GM23338 (cell line): ENCODE measurements at regions not wholly inside any gene's neighbourhood (a gene's known extent, or its start where the extent isn't known, plus 50 kb on each side); places are given as distances from the start of the nearest gene placed in this dataset.

Source experiments
- ATAC-seq: fragments of 200-7000 bp; cut with Tn5 transposase; 3 replicates; pipeline ENCODE4 v1.9.1; 2020
- DNase-seq: peaks from one replicate; pipeline ENCODE4 v3.0.0-alpha.2; 2015; ENCODE audit warnings: low spot score
- H2AFZ ChIP-seq: fragments of 200-600 bp; sonication (generic); 2 replicates; pipeline ENCODE4 v1.8.0; 2016; ENCODE audit warnings: antibody characterized with exemption, mild to moderate bottlenecking, moderate library complexity
- H3F3A ChIP-seq: fragments of 200-600 bp; sonication (generic); replicated peaks from 2 replicates; pipeline ENCODE4 v1.8.0; 2017; ENCODE audit warnings: antibody characterized with exemption, mixed run types, low read depth
- H3K27ac ChIP-seq: fragments of 200-600 bp; sonication (generic); 2 replicates; pipeline ENCODE4 v1.6.1; 2016; ENCODE audit warnings: low read depth
- H3K27me3 ChIP-seq: fragments of 200-600 bp; sonication (generic); 2 replicates; pipeline ENCODE4 v1.8.0; 2016; ENCODE audit warnings: mild to moderate bottlenecking, mixed run types, moderate library complexity; ENCODE audit not compliant: insufficient read depth
- H3K36me3 ChIP-seq: fragments of 200-600 bp; sonication (generic); 2 replicates; pipeline ENCODE4 v1.8.0; 2016; ENCODE audit warnings: mild to moderate bottlenecking; ENCODE audit not compliant: insufficient read depth
- H3K4me1 ChIP-seq: fragments of 200-600 bp; sonication (generic); 2 replicates; pipeline ENCODE4 v1.8.0; 2016; ENCODE audit warnings: mild to moderate bottlenecking, moderate library complexity; ENCODE audit not compliant: insufficient read depth
- H3K4me2 ChIP-seq: fragments of 200-600 bp; sonication (generic); 2 replicates; pipeline ENCODE4 v1.7.1; 2017; ENCODE audit warnings: mixed run types
- H3K4me3 ChIP-seq: fragments of 200-600 bp; sonication (generic); 2 replicates; pipeline ENCODE4 v1.6.1; 2016; ENCODE audit warnings: mixed run types
- H3K79me2 ChIP-seq: fragments of 200-600 bp; sonication (generic); replicated peaks from 2 replicates; pipeline ENCODE4 v1.8.0; 2017; ENCODE audit warnings: mild to moderate bottlenecking; ENCODE audit not compliant: insufficient read depth
- H3K9me2 ChIP-seq: fragments of 200-600 bp; sonication (generic); 2 replicates; pipeline ENCODE4 v1.8.0; 2017; ENCODE audit not compliant: insufficient read depth
- H4K20me1 ChIP-seq: fragments of 200-600 bp; sonication (generic); replicated peaks from 2 replicates; pipeline ENCODE4 v1.8.0; 2017; ENCODE audit warnings: mild to moderate bottlenecking; ENCODE audit not compliant: insufficient read depth
- H3K27ac Mint-ChIP-seq: 2 replicates; pipeline ENCODE4 v1.8.0; 2020; ENCODE audit warnings: inconsistent platforms, mild to moderate bottlenecking, moderate library complexity, mixed read lengths
- H3K27me3 Mint-ChIP-seq: 3 replicates; pipeline ENCODE4 v1.8.0; 2022; ENCODE audit warnings: low read depth, mild to moderate bottlenecking, moderate library complexity, mixed read lengths, inconsistent platforms; ENCODE audit not compliant: insufficient read depth, poor library complexity
- H3K36me3 Mint-ChIP-seq: 3 replicates; pipeline ENCODE4 v1.8.0; 2021; ENCODE audit warnings: low read depth, mild to moderate bottlenecking, inconsistent platforms, moderate library complexity, mixed read lengths
- H3K4me1 Mint-ChIP-seq: 3 replicates; pipeline ENCODE4 v1.8.0; 2020; ENCODE audit warnings: mild to moderate bottlenecking, inconsistent platforms, mixed read lengths
- H3K4me3 Mint-ChIP-seq: 3 replicates; pipeline ENCODE4 v1.8.0; 2021; ENCODE audit warnings: moderate library complexity, mild to moderate bottlenecking, inconsistent platforms, mixed read lengths
- H3K9me3 Mint-ChIP-seq: 3 replicates; pipeline ENCODE4 v1.8.0; 2020; ENCODE audit warnings: moderate library complexity, mild to moderate bottlenecking, inconsistent platforms, mixed read lengths
- CREB1 ChIP-seq: fragments of 250-450 bp; sonication (Bioruptor Pico); IDR thresholded peaks from 2 replicates; pipeline ENCODE4 v1.5.0; 2020; ENCODE audit warnings: low read depth, mild to moderate bottlenecking, moderate library complexity
- EZH2 ChIP-seq: fragments of 200-600 bp; sonication (generic); IDR thresholded peaks from one replicate; pipeline ENCODE4 v1.8.0; 2017; ENCODE audit warnings: antibody characterized with exemption, mild to moderate bottlenecking, low read depth; ENCODE audit not compliant: unreplicated experiment
- EZH2phosphoT487 ChIP-seq: fragments of 200-600 bp; sonication (generic); IDR thresholded peaks from one replicate; pipeline ENCODE4 v1.8.1; 2018; ENCODE audit warnings: antibody characterized with exemption; ENCODE audit not compliant: unreplicated experiment
- JUNB ChIP-seq: IDR thresholded peaks from one replicate; pipeline ENCODE4 v1.6.1; 2016; ENCODE audit warnings: antibody characterized with exemption; ENCODE audit not compliant: unreplicated experiment
- NANOG ChIP-seq: IDR thresholded peaks from 2 replicates; pipeline ENCODE4 v1.6.1; 2016; ENCODE audit warnings: antibody characterized with exemption, borderline replicate concordance
- POLR2AphosphoS5 ChIP-seq: IDR thresholded peaks from 2 replicates; pipeline ENCODE4 v1.6.1; 2016; ENCODE audit warnings: antibody characterized with exemption, low read depth
- STAT1 ChIP-seq: IDR thresholded peaks from one replicate; pipeline ENCODE4 v1.6.1; 2016; ENCODE audit warnings: antibody characterized with exemption; ENCODE audit not compliant: unreplicated experiment
- ZNF114 ChIP-seq: fragments of 250-450 bp; sonication (Bioruptor Pico); IDR thresholded peaks from 2 replicates; pipeline ENCODE4 v1.5.0; 2020; ENCODE audit warnings: mild to moderate bottlenecking, moderate library complexity
- ZNF331 ChIP-seq: fragments of 250-450 bp; sonication (Bioruptor Pico); IDR thresholded peaks from 2 replicates; pipeline ENCODE4 v1.5.0; 2020; ENCODE audit warnings: low read depth, mild to moderate bottlenecking, moderate library complexity
- TF ChIP-seq, protein P1 (sequence below): IDR thresholded peaks from one replicate; pipeline ENCODE4 v1.6.1; 2018; ENCODE audit warnings: antibody characterized with exemption; ENCODE audit not compliant: unreplicated experiment
- TF ChIP-seq, protein P2 (sequence below): fragments of 250-450 bp; sonication (Bioruptor Pico); IDR thresholded peaks from 2 replicates; pipeline ENCODE4 v1.5.0; 2020; ENCODE audit warnings: mild to moderate bottlenecking, moderate library complexity
- TF ChIP-seq, protein P3 (sequence below): IDR thresholded peaks from 2 replicates; pipeline ENCODE4 v1.6.1; 2016; ENCODE audit warnings: antibody characterized with exemption
- TF ChIP-seq, protein P4 (sequence below), 2 experiments: fragments of 200-600 bp in 1 of 2; sonication (generic) in 1 of 2; conservative IDR thresholded peaks; 2 replicates each; pipeline versions ENCODE4 v1.5.1 to v1.6.1; 2016 to 2017; ENCODE audit warnings: antibody characterized with exemption in 2 of 2, low read depth in 2 of 2, mild to moderate bottlenecking in 2 of 2, moderate library complexity in 1 of 2

DNA sequence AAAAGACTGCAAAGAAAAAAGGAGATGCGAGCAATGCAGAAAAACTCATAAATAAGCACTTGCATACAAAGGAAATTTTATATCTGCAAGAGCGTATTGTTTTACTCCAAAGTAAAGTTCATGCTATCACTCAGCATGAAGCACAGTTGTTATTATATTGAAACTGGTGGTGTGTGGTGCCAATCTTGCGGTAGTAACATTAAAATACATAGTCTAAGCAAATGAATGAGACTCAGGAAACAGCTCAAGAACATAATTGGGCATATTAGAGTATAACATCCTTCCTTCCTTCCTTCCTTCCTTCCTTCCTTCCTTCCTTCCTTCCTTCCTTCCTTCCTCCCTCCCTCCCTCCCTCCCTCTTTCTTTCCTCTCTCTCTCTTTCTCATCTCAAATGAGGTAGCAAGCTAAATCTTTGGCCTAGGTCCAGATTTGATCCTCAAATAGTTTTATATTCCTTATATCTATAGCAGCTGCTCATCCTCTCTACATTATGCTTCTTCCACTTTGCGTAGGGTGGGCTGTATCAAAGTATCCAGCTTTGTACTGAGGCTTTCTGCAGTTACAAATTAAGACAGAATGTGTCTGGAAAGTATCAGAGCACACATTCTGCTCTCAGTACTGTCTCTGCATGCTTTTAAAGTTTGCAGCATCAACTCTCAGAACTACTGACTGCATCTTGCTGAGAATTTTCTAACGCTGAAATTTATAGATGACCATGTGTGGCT is 718.3 kb downstream of the RERGL start:
- Mint-ChIP-seq H3K36me3 (no peaks in the 10 kb centered on the region), H3K4me3 (no peak overlapping the region), H3K27me3 (no peaks in the 10 kb centered on the region), H3K27ac (no peak overlapping the region), H3K9me3 (no peaks in the 10 kb centered on the region), H3K4me1 (no peaks in the 10 kb centered on the region)
- Histone ChIP-seq H3K36me3 (no peaks in the 10 kb centered on the region), H3K27me3 (no peaks in the 10 kb centered on the region), H3K79me2 (no peaks in the 10 kb centered on the region), H3K27ac (no peak overlapping the region), H2AFZ (no peak overlapping the region), H3F3A (no peaks in the 10 kb centered on the region), H3K4me2 (no peak overlapping the region), H3K4me3 (no peak overlapping the region), H4K20me1 (peaks cover 2% of the 10 kb centered on the region; the same call in 1 of the 2 replicates), H3K4me1 (no peaks in the 10 kb centered on the region), H3K9me2 (no peaks in the 10 kb centered on the region)
- DNase-seq (no peak), ATAC-seq (no peak)
- TF ChIP-seq ZNF331 (CRISPR knock-in tag) (no peak), EZH2phosphoT487 (no peak), NANOG (no peak), STAT1 (no peak), POLR2AphosphoS5 (no peak), JUNB (no peak), EZH2 (no peak), ZNF114 (CRISPR knock-in tag) (no peak), CREB1 (CRISPR knock-in tag) (no peak)
- TF ChIP-seq, protein P1, sequence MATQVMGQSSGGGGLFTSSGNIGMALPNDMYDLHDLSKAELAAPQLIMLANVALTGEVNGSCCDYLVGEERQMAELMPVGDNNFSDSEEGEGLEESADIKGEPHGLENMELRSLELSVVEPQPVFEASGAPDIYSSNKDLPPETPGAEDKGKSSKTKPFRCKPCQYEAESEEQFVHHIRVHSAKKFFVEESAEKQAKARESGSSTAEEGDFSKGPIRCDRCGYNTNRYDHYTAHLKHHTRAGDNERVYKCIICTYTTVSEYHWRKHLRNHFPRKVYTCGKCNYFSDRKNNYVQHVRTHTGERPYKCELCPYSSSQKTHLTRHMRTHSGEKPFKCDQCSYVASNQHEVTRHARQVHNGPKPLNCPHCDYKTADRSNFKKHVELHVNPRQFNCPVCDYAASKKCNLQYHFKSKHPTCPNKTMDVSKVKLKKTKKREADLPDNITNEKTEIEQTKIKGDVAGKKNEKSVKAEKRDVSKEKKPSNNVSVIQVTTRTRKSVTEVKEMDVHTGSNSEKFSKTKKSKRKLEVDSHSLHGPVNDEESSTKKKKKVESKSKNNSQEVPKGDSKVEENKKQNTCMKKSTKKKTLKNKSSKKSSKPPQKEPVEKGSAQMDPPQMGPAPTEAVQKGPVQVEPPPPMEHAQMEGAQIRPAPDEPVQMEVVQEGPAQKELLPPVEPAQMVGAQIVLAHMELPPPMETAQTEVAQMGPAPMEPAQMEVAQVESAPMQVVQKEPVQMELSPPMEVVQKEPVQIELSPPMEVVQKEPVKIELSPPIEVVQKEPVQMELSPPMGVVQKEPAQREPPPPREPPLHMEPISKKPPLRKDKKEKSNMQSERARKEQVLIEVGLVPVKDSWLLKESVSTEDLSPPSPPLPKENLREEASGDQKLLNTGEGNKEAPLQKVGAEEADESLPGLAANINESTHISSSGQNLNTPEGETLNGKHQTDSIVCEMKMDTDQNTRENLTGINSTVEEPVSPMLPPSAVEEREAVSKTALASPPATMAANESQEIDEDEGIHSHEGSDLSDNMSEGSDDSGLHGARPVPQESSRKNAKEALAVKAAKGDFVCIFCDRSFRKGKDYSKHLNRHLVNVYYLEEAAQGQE: no peak
- TF ChIP-seq, protein P2, sequence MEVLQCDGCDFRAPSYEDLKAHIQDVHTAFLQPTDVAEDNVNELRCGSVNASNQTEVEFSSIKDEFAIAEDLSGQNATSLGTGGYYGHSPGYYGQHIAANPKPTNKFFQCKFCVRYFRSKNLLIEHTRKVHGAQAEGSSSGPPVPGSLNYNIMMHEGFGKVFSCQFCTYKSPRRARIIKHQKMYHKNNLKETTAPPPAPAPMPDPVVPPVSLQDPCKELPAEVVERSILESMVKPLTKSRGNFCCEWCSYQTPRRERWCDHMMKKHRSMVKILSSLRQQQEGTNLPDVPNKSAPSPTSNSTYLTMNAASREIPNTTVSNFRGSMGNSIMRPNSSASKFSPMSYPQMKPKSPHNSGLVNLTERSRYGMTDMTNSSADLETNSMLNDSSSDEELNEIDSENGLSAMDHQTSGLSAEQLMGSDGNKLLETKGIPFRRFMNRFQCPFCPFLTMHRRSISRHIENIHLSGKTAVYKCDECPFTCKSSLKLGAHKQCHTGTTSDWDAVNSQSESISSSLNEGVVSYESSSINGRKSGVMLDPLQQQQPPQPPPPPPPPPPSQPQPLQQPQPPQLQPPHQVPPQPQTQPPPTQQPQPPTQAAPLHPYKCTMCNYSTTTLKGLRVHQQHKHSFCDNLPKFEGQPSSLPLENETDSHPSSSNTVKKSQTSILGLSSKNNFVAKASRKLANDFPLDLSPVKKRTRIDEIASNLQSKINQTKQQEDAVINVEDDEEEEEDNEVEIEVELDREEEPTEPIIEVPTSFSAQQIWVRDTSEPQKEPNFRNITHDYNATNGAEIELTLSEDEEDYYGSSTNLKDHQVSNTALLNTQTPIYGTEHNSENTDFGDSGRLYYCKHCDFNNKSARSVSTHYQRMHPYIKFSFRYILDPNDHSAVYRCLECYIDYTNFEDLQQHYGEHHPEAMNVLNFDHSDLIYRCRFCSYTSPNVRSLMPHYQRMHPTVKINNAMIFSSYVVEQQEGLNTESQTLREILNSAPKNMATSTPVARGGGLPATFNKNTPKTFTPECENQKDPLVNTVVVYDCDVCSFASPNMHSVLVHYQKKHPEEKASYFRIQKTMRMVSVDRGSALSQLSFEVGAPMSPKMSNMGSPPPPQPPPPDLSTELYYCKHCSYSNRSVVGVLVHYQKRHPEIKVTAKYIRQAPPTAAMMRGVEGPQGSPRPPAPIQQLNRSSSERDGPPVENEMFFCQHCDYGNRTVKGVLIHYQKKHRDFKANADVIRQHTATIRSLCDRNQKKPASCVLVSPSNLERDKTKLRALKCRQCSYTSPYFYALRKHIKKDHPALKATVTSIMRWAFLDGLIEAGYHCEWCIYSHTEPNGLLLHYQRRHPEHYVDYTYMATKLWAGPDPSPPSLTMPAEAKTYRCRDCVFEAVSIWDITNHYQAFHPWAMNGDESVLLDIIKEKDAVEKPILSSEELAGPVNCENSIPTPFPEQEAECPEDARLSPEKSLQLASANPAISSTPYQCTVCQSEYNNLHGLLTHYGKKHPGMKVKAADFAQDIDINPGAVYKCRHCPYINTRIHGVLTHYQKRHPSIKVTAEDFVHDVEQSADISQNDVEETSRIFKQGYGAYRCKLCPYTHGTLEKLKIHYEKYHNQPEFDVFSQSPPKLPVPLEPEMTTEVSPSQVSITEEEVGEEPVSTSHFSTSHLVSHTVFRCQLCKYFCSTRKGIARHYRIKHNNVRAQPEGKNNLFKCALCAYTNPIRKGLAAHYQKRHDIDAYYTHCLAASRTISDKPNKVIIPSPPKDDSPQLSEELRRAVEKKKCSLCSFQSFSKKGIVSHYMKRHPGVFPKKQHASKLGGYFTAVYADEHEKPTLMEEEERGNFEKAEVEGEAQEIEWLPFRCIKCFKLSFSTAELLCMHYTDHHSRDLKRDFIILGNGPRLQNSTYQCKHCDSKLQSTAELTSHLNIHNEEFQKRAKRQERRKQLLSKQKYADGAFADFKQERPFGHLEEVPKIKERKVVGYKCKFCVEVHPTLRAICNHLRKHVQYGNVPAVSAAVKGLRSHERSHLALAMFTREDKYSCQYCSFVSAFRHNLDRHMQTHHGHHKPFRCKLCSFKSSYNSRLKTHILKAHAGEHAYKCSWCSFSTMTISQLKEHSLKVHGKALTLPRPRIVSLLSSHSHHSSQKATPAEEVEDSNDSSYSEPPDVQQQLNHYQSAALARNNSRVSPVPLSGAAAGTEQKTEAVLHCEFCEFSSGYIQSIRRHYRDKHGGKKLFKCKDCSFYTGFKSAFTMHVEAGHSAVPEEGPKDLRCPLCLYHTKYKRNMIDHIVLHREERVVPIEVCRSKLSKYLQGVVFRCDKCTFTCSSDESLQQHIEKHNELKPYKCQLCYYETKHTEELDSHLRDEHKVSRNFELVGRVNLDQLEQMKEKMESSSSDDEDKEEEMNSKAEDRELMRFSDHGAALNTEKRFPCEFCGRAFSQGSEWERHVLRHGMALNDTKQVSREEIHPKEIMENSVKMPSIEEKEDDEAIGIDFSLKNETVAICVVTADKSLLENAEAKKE: no peak
- TF ChIP-seq, protein P3, sequence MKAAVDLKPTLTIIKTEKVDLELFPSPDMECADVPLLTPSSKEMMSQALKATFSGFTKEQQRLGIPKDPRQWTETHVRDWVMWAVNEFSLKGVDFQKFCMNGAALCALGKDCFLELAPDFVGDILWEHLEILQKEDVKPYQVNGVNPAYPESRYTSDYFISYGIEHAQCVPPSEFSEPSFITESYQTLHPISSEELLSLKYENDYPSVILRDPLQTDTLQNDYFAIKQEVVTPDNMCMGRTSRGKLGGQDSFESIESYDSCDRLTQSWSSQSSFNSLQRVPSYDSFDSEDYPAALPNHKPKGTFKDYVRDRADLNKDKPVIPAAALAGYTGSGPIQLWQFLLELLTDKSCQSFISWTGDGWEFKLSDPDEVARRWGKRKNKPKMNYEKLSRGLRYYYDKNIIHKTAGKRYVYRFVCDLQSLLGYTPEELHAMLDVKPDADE: no peak
- TF ChIP-seq, protein P4, sequence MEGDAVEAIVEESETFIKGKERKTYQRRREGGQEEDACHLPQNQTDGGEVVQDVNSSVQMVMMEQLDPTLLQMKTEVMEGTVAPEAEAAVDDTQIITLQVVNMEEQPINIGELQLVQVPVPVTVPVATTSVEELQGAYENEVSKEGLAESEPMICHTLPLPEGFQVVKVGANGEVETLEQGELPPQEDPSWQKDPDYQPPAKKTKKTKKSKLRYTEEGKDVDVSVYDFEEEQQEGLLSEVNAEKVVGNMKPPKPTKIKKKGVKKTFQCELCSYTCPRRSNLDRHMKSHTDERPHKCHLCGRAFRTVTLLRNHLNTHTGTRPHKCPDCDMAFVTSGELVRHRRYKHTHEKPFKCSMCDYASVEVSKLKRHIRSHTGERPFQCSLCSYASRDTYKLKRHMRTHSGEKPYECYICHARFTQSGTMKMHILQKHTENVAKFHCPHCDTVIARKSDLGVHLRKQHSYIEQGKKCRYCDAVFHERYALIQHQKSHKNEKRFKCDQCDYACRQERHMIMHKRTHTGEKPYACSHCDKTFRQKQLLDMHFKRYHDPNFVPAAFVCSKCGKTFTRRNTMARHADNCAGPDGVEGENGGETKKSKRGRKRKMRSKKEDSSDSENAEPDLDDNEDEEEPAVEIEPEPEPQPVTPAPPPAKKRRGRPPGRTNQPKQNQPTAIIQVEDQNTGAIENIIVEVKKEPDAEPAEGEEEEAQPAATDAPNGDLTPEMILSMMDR (conservative IDR thresholded peaks at IDR 0.05; ENCODE audit: low read depth in 2 of 2): no peak
